HFFc6 (cell line): ENCODE measurements at regions not wholly inside any gene's neighbourhood (a gene's known extent, or its start where the extent isn't known, plus 50 kb on each side); places are given as distances from the start of the nearest gene placed in this dataset.
A peak's percentile ranks its signal among the peaks of the same experiment; 100 is the strongest.

Experiments used
- DNase-seq: peaks from one replicate; pipeline ENCODE4 v3.0.0-alpha.2; 2018
- H3K27ac Mint-ChIP-seq: 2 replicates; pipeline ENCODE4 v1.8.0; 2020; ENCODE audit warnings: mild to moderate bottlenecking, mixed read lengths
- H3K27me3 Mint-ChIP-seq: 2 replicates; pipeline ENCODE4 v1.8.0; 2021; ENCODE audit warnings: mild to moderate bottlenecking, moderate library complexity, mixed read lengths; ENCODE audit not compliant: insufficient read depth
- H3K36me3 Mint-ChIP-seq: 2 replicates; pipeline ENCODE4 v1.8.0; 2021; ENCODE audit warnings: low read depth, mixed read lengths
- H3K4me1 Mint-ChIP-seq: 2 replicates; pipeline ENCODE4 v1.8.0; 2020; ENCODE audit warnings: low read depth, mixed read lengths
- H3K4me3 Mint-ChIP-seq: 2 replicates; pipeline ENCODE4 v1.8.0; 2020; ENCODE audit warnings: mild to moderate bottlenecking, moderate library complexity, mixed read lengths
- H3K9me3 Mint-ChIP-seq: 2 replicates; pipeline ENCODE4 v1.8.0; 2020; ENCODE audit warnings: mild to moderate bottlenecking, mixed read lengths
- CTCF ChIP-seq: fragments of 200-600 bp; sonication (generic); IDR thresholded peaks from 2 replicates; pipeline ENCODE4 v1.5.0; 2021; ENCODE audit warnings: antibody characterized with exemption, mild to moderate bottlenecking

DNA sequence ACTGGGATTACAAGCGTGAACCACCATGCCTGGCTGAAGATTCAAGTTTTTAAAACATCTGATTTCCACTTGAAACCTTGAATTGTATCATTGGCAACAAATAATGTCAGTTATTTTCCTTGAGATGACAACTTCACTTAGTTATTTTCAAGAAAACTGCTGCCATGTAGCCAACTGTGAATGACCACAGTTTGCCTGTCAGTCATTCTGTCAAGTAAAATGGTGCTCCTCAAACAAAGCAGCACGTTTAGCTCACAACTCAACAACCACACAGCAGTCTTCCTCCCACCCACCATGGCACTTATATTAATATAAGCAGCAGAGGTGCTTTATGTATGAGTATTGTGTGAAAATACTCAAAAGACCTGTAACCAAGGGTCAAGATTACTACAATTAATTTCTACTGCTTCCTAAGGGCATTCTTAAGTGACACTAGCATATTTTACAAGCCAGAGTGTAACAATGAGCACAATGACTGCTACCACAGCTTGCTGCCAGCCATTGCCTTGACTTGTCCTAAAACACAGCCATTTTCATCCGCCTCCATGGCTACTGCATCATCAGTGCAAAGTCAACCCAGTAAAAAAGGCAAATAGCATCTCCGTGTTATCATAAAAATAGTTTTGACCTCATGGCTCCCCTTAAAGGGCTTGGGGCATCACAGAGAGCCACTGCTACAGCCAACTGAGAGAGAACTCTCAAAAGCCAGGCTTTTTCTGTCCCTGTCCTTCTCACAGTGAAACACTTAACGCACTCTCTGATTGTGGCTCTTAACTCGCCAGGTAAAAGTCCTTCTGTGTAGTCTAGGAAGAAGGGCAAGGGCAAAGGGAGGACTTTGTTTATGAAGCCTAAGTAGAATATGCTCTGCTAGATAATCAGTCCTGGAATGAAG is 96.4 kb upstream of the TAB2 start:
- Mint-ChIP-seq H3K4me3 (no peak overlapping the region), H3K9me3 (no peaks in the 10 kb centered on the region), H3K36me3 (no peaks in the 10 kb centered on the region), H3K4me1 (peaks cover 12% of the 10 kb centered on the region), H3K27ac (no peak overlapping the region; the same call in 1 of the 2 replicates), H3K27me3 (peaks cover 27% of the 10 kb centered on the region)
- TF ChIP-seq CTCF: no peak
- DNase-seq: no peak

DNA sequence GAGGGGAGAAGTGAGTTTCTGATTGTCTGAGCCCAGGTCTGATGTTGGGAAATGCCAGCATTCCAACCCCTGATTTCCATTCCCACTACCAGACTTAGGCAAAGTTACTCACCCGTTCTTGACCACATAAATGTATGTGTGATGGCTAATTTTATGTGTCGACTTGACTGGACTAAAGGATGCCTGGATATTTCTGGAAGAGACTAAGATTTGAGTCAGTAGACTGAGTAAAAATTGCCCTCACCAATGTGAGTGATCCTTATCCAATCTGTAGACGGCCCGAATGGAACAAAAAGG is 95.8 kb upstream of the TAB2 start:
- peaks cover 12% of the 10 kb centered on the region for H3K4me1 Mint-ChIP-seq
- H3K4me3 Mint-ChIP-seq: no peak overlapping the region
- H3K27ac Mint-ChIP-seq: no peak overlapping the region; the same call in 1 of the 2 replicates
- TF ChIP-seq CTCF: no peak
- DNase-seq: peak; percentile 41
- H3K36me3 Mint-ChIP-seq: no peaks in the 10 kb centered on the region
- H3K9me3 Mint-ChIP-seq: no peaks in the 10 kb centered on the region
- peaks cover 31% of the 10 kb centered on the region for H3K27me3 Mint-ChIP-seq

- Mint-ChIP-seq H3K4me3 (no peak overlapping the region), H3K9me3 (no peaks in the 10 kb centered on the region), H3K4me1 (peaks cover 12% of the 10 kb centered on the region), H3K27me3 (peaks cover 41% of the 10 kb centered on the region), H3K36me3 (no peaks in the 10 kb centered on the region), H3K27ac (no peak overlapping the region)
- TF ChIP-seq CTCF: no peak
- DNase-seq: no peak
Measured at GRCh38 chr6:149223120-149223903, 94.2 kb upstream of the TAB2 start.

- Mint-ChIP-seq H3K36me3 (no peaks in the 10 kb centered on the region), H3K4me1 (peaks cover 12% of the 10 kb centered on the region), H3K9me3 (no peaks in the 10 kb centered on the region), H3K4me3 (no peak overlapping the region), H3K27ac (no peak overlapping the region), H3K27me3 (peaks cover 45% of the 10 kb centered on the region)
- DNase-seq: no peak
- TF ChIP-seq CTCF: no peak
Measured at GRCh38 chr6:149223904-149224351, 93.6 kb upstream of the TAB2 start.

GRCh38 chr6:149224399-149224798 is 93.1 kb upstream of the TAB2 start:
- Mint-ChIP-seq H3K9me3 (no peaks in the 10 kb centered on the region), H3K36me3 (no peaks in the 10 kb centered on the region), H3K27ac (no peak overlapping the region), H3K27me3 (peaks cover 48% of the 10 kb centered on the region), H3K4me1 (peaks cover 12% of the 10 kb centered on the region), H3K4me3 (no peak overlapping the region)
- DNase-seq: no peak
- TF ChIP-seq CTCF: no peak
